HUES6 (cell line): ENCODE measurements at regions not wholly inside any gene's neighbourhood (a gene's known extent, or its start where the extent isn't known, plus 50 kb on each side); places are given as distances from the start of the nearest gene placed in this dataset.

Experiments
- H3K27ac ChIP-seq: 2 replicates; pipeline ENCODE4 v1.7.0; 2013; ENCODE audit warnings: low read depth, mild to moderate bottlenecking, low read length, inconsistent platforms
- H3K27me3 ChIP-seq: 2 replicates; pipeline ENCODE4 v1.6.1; 2013; ENCODE audit warnings: low read length; ENCODE audit not compliant: control insufficient read depth, insufficient read depth
- H3K36me3 ChIP-seq: 2 replicates; pipeline ENCODE4 v1.6.1; 2013; ENCODE audit warnings: low read length; ENCODE audit not compliant: control insufficient read depth, insufficient read depth
- H3K4me1 ChIP-seq: 2 replicates; pipeline ENCODE4 v1.6.1; 2013; ENCODE audit warnings: low read length; ENCODE audit not compliant: control insufficient read depth, insufficient read depth
- H3K4me3 ChIP-seq: 2 replicates; pipeline ENCODE4 v1.5.1; 2013; ENCODE audit warnings: low read depth, low read length
- H3K9ac ChIP-seq: one replicate; pipeline ENCODE4 v1.6.1; 2013; ENCODE audit warnings: mild to moderate bottlenecking, low read length
- H3K9me3 ChIP-seq: 2 replicates; pipeline ENCODE4 v1.6.1; 2013; ENCODE audit warnings: low read depth, low read length; ENCODE audit not compliant: control insufficient read depth, insufficient read depth

DNA sequence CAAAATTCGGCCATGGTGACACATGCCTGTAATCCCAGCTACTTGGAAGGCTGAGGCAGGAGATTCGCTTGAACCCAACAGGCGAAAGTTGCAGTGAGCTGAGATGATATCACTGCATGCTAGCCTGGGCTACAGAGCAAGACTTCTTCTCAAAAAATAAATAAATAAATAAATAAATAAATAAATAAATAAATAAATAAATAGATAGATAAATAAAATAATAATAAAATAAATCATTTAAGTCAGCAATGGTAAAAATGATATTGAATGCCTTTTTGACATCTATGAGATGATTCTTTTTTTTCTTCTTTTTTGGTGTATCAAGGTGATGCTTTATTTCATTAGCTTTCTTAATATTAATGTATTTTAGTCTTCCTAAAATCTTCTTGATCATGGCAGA lies 221.7 kb upstream of the RXFP2 start:
- no peak overlapping the region for H3K27ac ChIP-seq
- no peaks in the 10 kb centered on the region for H3K9me3 ChIP-seq
- H3K36me3 ChIP-seq: no peaks in the 10 kb centered on the region
- H3K4me3 ChIP-seq: no peak overlapping the region
- no peaks in the 10 kb centered on the region for H3K4me1 ChIP-seq
- no peaks in the 10 kb centered on the region for H3K27me3 ChIP-seq
- no peak overlapping the region for H3K9ac ChIP-seq

DNA sequence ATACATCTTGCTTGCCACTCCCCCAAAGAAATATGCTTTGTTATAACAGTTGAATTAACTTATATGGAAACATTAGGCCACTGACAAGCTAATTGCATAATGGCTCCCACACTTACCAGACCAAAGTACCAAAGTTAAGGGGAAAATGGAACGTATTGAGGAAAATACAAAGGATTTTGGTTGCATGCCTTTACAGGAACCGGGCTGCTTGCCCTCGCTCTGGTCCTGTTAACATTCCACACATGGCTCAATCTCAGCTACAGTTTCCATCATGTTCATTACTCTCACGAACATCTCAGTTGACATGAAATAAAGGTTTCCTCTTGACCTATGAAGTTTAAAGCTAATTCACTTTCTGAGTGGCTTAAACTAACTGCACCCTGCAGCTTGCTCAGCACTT lies 220.7 kb upstream of the RXFP2 start:
- Histone ChIP-seq H3K36me3 (no peaks in the 10 kb centered on the region), H3K27ac (no peak overlapping the region), H3K27me3 (no peaks in the 10 kb centered on the region), H3K4me1 (no peaks in the 10 kb centered on the region), H3K9me3 (no peaks in the 10 kb centered on the region), H3K4me3 (no peak overlapping the region), H3K9ac (no peak overlapping the region)

- Histone ChIP-seq H3K4me1 (no peaks in the 10 kb centered on the region), H3K4me3 (no peak overlapping the region)
These were observed 217.9 kb upstream of the RXFP2 start for GRCh38 chr13:31521435-31521834.

DNA sequence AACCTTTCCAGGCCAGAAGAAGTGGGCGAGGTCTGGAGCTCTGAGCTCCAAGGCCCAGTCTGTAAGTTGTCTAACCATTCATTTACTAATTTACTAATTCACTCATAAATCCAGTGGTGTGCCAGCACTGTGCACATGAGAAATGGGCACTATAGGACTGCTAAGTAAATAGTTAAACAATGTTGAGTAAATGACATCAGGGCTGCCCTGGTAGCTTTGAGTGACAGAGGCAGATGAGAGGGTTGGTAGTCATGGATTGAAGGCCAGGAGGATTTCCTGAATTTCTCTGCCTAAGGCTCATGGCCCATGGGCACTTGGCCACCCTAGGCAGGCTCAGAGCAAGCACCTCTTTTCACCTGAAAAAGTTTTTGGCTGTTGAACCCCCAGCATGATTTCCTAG lies 216.9 kb upstream of the RXFP2 start:
- H3K9ac ChIP-seq: no peak overlapping the region
- H3K4me3 ChIP-seq: no peak overlapping the region
- no peak overlapping the region for H3K27ac ChIP-seq
- H3K4me1 ChIP-seq: no peaks in the 10 kb centered on the region
- no peaks in the 10 kb centered on the region for H3K9me3 ChIP-seq
- no peaks in the 10 kb centered on the region for H3K36me3 ChIP-seq
- no peaks in the 10 kb centered on the region for H3K27me3 ChIP-seq

More at GRCh38 chr13:31521435-31521834, 217.9 kb upstream of the RXFP2 start:
- no peaks in the 10 kb centered on the region for H3K36me3 ChIP-seq
- H3K27ac ChIP-seq: no peak overlapping the region
- H3K27me3 ChIP-seq: no peaks in the 10 kb centered on the region
- H3K9ac ChIP-seq: no peak overlapping the region
- no peaks in the 10 kb centered on the region for H3K9me3 ChIP-seq

DNA sequence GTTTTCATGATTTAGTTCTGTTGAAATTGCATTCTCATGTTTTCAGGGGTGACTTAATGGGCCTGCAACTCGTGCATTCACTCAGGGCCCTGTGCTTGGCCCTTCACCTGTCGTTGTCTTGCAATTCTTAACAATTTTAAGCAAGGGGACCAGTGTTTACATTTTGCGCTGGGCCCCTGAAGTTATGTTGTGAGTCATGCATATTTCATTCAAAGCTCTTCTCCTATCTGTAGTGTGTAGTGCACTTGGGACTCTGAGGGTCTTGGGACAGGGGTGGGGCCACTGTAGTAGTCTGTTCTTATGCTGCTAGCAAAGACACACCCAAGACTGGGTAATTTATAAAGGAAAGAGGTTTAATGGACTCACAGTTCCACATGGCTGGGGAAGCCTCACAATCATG lies 211.2 kb upstream of the RXFP2 start:
- H3K9me3 ChIP-seq: no peaks in the 10 kb centered on the region
- no peak overlapping the region for H3K27ac ChIP-seq
- no peaks in the 10 kb centered on the region for H3K36me3 ChIP-seq
- no peak overlapping the region for H3K9ac ChIP-seq
- no peaks in the 10 kb centered on the region for H3K4me1 ChIP-seq
- H3K4me3 ChIP-seq: no peak overlapping the region
- H3K27me3 ChIP-seq: no peaks in the 10 kb centered on the region

- H3K9me3 ChIP-seq: no peaks in the 10 kb centered on the region
- no peak overlapping the region for H3K27ac ChIP-seq
- H3K9ac ChIP-seq: no peak overlapping the region
- no peaks in the 10 kb centered on the region for H3K36me3 ChIP-seq
- H3K4me3 ChIP-seq: no peak overlapping the region
- H3K4me1 ChIP-seq: no peaks in the 10 kb centered on the region
- H3K27me3 ChIP-seq: no peaks in the 10 kb centered on the region
These were observed 210.6 kb upstream of the RXFP2 start for GRCh38 chr13:31528758-31529157.

DNA sequence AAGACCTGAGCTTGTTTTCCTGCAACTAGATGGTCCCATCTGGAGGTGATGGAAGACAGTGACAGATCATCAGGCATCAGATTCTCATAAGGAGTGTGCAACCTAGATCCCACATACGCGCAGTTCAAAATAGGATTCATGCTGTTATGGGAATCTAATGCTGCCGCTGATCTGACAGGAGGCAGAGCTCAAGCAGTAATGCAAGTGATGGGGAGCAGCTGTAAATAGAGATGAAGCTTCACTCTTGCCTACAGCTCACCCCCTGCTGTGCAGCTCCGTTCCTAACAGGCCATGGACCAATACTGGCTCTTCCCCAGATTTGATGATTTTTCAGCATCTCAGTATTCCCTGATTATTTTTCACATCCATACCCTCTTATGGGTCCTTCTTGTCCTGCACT lies 208.4 kb upstream of the RXFP2 start:
- no peaks in the 10 kb centered on the region for H3K27me3 ChIP-seq
- H3K4me1 ChIP-seq: no peaks in the 10 kb centered on the region
- no peak overlapping the region for H3K27ac ChIP-seq
- no peaks in the 10 kb centered on the region for H3K36me3 ChIP-seq
- H3K9me3 ChIP-seq: no peaks in the 10 kb centered on the region
- H3K9ac ChIP-seq: no peak overlapping the region
- no peak overlapping the region for H3K4me3 ChIP-seq

DNA sequence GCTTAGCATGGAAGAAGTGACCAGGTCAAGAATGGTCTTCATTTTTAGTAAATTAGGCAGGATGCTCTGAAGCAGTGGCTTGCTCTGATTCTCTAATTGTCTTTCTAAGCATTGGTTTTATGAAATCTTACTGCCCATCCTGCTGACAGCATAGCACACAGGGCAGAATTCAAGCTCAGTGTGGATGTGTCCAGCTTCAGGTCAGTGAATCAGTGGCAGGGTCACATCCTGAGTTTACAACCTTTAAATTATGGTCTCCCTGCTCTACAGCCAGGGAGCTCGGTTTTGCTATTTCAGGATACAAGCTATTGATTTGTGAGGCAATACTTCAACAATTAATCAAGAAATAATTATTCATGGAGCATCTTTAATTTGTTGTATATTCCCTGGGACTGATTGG lies 202.3 kb upstream of the RXFP2 start:
- H3K36me3 ChIP-seq: no peaks in the 10 kb centered on the region
- H3K9me3 ChIP-seq: no peaks in the 10 kb centered on the region
- H3K9ac ChIP-seq: no peak overlapping the region
- H3K4me3 ChIP-seq: no peak overlapping the region
- no peak overlapping the region for H3K27ac ChIP-seq
- no peaks in the 10 kb centered on the region for H3K27me3 ChIP-seq
- no peaks in the 10 kb centered on the region for H3K4me1 ChIP-seq

- H3K4me1 ChIP-seq: no peaks in the 10 kb centered on the region
- H3K9ac ChIP-seq: no peak overlapping the region
- H3K27me3 ChIP-seq: no peaks in the 10 kb centered on the region
- no peaks in the 10 kb centered on the region for H3K9me3 ChIP-seq
- no peak overlapping the region for H3K4me3 ChIP-seq
- H3K36me3 ChIP-seq: no peaks in the 10 kb centered on the region
- no peak overlapping the region for H3K27ac ChIP-seq
These were observed 201.0 kb upstream of the RXFP2 start for GRCh38 chr13:31538067-31539042.

DNA sequence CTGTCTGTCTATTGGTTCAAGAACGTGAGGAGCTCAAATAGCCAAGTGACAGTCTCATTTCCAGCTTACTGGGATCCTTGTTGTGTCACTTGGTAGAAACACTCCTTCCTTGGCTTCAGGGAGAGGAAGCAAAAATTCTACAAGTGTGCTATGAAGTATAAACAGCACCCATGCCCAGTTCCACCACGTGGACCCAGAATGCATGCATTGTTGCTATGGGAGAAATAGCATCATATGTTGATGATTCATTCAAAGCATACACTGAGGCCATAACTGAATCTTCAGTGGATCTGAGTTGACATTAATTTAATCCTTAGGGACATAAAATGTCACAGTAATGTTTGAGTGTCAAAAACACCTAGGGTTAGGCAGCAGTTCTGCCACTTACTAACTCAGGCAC lies 199.0 kb upstream of the RXFP2 start:
- no peaks in the 10 kb centered on the region for H3K9me3 ChIP-seq

GRCh38 chr13:31543190-31543589 lies 196.1 kb upstream of the RXFP2 start:
- H3K27ac ChIP-seq: no peak overlapping the region
- H3K9me3 ChIP-seq: no peaks in the 10 kb centered on the region
- no peak overlapping the region for H3K9ac ChIP-seq
- no peaks in the 10 kb centered on the region for H3K27me3 ChIP-seq
- no peak overlapping the region for H3K4me3 ChIP-seq
- no peaks in the 10 kb centered on the region for H3K4me1 ChIP-seq
- no peaks in the 10 kb centered on the region for H3K36me3 ChIP-seq

More for the DNA sequence above, 199.0 kb upstream of the RXFP2 start:
- H3K9ac ChIP-seq: no peak overlapping the region
- H3K36me3 ChIP-seq: no peaks in the 10 kb centered on the region
- H3K4me1 ChIP-seq: no peaks in the 10 kb centered on the region
- no peak overlapping the region for H3K4me3 ChIP-seq
- no peak overlapping the region for H3K27ac ChIP-seq
- no peaks in the 10 kb centered on the region for H3K27me3 ChIP-seq
